ENCODE measurements at regions not wholly inside any gene's neighbourhood (a gene's known extent, or its start where the extent isn't known, plus 50 kb on each side); places are given as distances from the start of the nearest gene placed in this dataset.
"Not testable (repeated sequence)": the region's sequence is repeated elsewhere in the genome, so short reads cannot be mapped to it uniquely, and the experiment has no call there.

DNA sequence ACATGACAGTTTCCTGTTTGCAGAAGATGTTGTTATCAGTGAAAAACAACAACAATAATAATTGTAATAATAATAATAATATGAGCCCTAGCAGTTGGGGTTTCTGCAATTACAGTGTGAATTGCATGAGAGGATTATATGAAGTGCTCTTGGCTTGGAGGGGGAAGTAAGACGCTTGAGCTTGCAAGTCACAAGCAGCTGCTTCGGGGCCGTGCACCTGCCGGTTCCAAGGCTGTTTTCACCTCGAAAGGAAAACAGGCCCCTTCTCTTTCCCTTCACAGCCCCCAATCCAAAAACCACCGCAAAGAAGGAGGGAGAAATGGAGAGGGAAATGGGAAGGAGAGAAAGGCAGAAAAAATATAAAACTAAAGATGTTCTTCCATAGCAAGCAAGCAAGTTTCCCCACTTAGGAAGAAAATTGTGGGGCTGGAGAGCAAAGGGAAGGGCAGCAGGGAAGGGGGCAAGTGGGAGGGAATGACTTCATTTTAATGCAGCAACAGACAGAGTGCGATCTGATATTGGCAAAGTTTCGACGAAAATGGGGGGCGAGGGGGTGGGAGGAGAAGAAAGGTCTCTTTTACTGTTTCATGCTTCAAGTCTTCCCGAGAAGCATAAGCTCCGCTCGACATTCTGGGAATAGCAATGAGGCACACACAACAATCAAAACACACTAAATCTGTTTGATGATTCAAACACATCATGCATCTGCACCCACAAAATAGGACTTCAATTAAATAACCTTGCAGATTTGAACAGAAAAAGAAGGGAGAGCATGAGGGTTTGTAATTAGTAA, 284.2 kb upstream of the ATP11B start:
- no peak for DNase-seq (ENCODE audit: low spot score)

DNA sequence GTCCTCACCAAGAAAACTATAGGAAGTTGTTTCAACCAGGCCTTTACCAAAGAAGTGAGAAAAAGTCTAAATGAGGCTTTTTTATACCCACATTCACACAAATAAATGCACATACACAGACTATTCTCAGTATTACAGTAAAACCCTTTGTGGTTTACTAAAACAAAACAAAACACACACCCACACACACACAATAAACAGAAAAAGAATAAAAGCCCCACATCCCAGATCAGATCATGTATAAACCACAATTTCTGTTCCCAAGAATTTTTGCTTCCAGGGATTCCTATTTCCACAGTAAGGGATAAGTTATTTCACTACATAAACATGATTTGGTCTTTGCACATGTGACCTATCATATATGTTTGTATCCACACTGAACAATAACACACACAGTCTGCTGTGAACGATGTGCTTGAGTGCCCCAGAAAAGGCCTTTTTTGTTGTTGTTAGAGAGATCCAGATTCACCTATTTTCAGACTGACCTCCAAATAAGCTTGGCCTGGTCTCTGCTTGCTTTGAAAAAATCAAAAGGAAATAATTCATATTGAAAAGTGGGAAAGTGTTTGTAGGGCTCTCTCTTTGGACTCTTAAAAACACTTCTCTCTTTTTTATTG, 283.4 kb upstream of the ATP11B start:
- DNase-seq (ENCODE audit: low spot score): no peak

DNA sequence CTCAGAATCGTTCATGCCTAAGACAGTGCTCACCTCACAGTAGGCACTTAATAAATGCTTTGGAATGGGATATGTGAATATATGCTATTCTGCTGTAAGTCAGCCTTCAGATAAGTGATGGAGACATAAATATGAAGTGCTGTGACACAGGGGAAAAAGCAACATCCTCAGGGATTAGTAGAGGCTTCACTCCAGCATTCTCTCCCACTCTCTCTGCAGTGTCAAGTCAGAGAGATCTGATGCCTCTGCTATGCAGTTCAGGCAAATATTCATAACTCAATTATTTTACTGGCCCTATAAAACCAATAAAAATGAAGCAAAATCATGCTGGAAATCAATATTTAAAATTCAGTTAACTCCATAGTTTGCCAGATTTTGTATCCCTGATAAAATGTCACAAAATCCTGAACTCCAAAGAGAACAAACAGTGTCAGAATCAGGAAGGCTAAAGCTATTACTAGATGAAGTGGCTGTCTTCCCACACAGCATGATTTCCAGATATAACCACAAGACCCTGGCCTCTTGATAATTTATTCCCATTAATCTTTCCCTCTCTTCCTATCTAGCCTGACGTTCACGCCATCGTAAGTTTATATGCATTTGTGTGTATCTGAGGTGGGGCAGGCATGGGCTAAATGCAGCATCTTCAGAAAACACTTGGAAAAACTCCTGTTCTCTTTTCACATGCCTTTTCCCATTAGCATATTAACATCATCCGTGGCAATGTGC, 278.9 kb upstream of the ATP11B start:
- no peak for DNase-seq (ENCODE audit: low spot score)

DNA sequence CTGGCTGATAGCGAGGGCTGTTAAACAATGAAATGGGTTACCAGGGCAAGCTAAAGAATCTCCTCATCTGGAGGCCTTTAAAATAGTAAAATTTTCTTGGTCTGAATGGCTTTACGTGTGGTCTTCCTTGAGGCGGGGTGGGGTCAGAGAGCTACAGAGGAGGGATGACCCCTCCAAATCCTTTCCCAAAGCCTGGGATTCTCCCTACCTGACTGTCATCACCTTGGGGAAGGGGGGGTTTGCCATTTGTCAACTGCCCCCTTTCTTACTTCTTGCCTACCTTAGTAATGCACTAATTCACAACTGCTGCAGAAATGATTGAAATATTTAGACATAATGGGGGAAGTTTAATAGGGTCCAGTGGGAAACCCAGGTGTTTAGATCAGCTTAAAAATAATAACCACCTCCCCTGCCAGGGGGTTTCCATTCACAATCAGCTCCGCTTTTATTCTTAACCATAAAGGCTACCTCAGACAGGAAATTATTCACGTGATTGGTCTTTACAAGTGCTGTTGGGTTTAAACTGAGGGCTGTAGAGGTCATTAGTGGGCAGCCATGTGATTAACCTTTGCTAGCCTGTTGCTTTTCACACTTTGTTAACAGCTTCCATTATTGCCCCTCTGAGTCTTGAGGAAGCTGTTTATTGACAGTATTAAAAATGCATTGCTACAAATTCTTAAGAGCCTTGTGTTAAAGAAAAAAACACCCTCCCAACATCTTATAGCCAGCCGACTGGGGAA, 276.5 kb upstream of the ATP11B start:
- no peak for DNase-seq (ENCODE audit: low spot score)

DNA sequence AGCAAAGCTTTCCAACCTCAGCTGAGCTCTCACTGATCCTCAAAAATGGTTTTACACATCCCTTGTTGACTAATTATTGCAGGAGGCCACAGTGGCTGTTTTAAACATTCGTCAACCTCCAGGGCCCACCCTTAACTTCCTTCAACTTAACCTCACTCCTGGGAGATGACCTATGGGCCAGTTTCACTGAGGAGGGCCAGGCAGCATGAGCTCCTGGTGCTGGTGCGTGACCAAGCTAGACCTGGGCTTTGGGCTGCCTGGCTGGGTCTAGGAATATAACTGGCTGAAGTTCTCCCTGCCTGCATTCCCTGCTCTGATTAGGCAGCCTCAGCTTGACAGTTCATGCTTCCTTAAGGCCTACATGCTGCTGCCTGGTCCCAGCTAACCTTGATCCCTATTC, 273.7 kb upstream of the ATP11B start:
- no peak for DNase-seq (ENCODE audit: low spot score)

DNA sequence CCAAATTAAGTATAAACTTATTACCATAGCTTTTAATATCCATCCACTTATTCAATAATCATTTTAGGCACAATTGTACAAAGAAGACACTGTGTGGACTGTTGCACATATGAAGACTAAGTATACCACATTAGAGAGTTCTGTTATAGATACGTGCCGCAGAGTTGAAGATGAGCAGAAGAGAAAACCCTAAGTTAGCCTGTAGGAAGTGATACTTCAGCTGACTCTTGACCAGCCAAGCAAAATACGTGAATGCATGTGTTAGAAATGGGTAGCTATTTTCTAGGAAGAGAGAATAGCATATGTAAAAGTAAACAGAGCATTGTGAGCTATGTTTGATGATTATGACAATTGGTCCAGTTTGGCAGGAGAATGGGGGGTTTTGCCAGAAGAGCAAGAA, 272.0 kb upstream of the ATP11B start:
- no peak for DNase-seq (ENCODE audit: low spot score)

DNA sequence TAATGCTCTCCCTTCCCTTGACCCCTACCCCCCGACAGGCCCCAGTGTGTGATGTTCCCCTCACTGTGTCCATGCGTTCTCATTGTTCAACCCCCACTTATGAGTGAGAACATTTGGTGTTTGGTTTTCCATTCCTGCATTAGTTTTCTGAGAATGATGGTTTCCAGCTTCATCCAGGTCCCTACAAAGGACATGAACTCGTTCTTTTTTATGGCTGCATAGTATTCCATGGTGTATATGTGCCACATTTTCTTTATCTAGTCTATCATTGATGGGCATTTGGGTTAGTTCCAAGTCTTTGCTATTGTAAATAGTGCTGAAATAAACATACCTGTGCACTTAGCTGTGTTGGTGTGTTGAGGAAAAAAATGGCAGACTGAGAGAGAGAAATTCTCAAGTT, 269.9 kb upstream of the ATP11B start:
- DNase-seq (ENCODE audit: low spot score): not testable (repeated sequence)

DNA sequence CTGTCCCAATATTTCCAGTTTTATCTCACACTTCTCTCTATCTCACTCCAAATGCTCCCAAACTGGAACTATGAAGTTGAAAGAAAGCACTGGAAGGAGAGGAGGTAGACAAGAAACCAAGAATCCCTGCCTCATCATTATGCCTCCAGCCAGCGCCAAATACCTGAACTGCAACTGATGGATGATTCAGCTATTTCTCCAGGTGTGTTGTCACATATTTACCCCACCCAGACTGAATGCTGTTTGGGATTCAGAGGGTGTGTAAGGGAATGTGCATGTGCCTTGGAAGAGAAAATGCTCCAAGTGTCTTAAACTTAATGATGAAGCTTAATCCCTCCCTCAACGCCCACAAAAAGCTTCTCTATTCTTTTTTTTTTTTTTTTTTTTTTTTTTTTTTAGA, 269.5 kb upstream of the ATP11B start:
- no peak for DNase-seq (ENCODE audit: low spot score)

DNA sequence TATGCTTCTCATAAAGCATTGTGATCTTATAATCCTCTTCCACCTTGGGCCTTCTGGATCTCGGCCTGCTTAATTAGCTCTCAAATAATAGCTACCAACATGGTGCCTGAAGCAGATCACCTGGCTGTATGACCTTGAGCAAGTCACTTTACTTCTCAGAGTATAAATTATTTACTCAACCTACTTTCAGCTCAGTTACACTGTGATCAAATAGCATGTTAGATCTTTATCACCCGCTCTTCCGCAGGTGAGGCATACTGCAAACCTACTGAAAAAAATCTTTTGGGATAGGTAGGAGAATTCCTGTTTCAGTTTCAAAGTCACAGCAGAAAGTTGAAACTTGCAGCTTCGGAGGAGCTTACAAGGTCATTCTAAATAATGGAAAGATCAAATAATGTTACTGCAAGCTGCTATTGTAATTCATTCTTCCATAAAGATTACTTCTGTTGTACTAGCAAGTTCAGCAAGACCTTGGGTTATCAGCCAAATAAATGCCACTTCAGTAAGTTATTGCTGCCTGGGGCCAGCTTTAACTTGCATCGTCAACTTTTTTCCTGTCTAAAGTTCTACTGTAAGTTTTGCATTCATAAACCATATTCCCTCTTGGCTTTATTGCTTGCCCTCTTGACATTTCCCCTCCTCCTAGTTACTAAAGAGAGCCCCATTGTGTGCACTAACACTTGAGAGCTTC, 268.4 kb upstream of the ATP11B start:
- no peak for DNase-seq (ENCODE audit: low spot score)

DNA sequence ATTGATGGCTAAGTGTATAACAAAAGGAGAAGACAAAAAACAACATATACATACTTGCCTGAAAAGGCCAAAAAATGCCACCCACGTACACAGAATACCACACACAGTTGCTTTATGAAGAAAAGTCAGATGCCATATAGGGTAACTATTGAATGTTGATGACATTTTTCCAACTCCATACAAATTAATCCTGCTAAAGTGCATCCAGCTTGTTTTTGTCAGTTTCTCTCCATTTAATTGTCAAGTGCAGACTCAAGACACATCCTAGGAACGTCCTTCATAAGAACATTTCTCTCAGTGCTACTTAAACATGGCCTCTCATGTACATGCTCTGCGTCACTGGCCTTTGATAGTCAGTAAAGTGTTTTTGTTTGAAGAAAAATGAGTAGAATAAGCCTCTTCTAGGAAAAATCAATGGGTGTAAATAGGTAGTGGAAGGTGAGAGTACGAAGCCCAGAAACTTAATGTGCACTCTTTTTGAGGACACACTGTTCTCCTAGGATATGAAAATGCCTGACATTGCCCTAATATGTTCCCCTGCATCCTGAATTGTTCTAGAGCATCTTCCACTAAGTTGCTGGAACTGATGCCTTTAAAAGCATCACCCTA, 267.4 kb upstream of the ATP11B start:
- DNase-seq (ENCODE audit: low spot score): no peak

DNA sequence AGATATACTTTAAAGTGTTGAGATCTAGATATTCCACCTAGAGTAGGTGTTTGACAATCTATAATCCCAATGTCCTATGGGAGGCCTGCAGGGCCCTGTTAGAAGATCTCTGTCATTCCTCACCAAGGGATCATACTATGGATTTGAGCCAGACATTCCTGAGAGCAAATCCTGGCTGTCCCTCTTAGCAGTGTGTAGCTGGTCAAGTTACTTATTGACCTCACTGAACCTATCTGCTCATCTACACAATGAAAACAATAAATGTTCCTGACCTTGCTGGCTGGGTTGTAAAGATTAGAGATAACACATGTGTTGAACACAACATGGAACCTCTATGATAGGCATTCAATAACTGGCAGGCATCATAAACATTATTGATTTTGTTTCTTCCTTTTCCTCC, 265.6 kb upstream of the ATP11B start:
- no peak for DNase-seq (ENCODE audit: low spot score)

DNA sequence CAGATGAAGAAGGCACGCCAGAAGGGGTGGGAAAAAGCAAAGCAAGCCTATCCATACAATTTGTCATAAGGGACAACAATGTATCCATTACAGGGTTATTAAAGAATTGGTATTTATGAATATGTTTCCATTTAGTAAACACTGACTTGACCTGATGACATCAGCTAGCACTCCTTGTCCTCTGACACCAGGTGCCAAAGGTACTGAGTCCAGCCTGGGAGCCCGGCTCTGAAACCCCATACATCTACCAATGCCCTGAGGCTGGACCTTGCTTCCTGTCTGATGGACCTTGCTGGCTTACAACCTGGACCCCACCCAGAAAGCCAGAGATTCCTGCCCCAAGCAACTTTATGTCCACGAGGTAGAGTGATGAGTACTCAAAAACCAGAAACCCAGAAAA, 263.0 kb upstream of the ATP11B start:
- DNase-seq (ENCODE audit: low spot score): no peak

DNA sequence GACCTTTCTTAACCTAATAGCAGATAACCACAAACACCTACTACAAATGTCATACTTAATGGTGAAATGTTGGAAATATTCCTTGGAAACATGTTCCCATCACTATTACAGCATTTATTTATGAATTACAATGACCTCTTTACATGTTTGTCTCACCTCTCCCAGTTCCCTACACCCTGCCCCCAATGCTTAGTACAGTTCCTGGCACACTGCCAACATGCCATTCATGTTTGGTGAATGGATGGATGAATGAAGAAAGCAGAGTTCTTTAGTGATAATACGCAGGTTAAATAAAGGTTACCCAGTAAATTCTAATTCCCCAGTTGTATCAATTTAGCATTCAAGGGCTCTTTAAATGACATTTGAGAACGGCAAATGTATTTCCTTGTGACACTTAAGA, 259.9 kb upstream of the ATP11B start:
- DNase-seq (ENCODE audit: low spot score): no peak

DNA sequence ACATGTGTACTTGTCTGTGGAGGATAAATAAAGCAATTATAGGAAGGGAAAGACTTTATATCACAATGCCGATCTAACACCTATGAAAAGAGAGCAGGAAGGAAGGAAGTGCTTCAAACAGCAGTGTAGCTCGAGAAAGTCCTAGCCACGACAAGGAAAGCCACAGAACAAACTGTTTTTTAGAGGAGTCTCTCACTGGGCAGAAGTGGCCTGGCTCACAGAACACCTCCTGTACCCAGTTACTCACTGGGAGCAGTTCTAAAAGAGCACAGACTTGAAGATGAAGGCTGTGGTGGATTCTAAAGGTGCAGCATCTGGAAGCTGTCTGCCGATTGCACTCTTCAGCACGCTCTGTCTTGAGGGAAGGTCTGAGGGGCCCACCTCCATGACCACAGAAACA, 248.8 kb upstream of the ATP11B start:
- no peak for DNase-seq (ENCODE audit: low spot score)

DNA sequence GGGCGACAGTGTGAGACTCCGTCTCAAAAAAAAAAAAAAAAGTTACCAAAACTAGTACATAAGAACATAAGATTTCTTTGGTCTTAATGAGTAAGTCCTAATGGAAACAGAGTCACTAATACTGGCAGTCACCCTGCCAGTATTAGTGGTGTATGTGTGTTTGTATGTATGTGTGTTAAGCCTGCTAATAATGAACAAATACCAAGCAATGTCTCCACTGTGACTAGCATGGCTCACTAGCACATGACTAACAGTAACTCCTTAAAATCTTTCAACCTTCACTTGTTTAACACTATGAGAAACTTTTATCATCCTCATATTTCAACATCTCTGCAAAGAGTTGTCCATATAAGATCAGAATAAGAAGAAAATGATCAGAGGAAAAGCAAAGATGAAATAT, 231.0 kb upstream of the ATP11B start:
- DNase-seq (ENCODE audit: low spot score): no peak

DNA sequence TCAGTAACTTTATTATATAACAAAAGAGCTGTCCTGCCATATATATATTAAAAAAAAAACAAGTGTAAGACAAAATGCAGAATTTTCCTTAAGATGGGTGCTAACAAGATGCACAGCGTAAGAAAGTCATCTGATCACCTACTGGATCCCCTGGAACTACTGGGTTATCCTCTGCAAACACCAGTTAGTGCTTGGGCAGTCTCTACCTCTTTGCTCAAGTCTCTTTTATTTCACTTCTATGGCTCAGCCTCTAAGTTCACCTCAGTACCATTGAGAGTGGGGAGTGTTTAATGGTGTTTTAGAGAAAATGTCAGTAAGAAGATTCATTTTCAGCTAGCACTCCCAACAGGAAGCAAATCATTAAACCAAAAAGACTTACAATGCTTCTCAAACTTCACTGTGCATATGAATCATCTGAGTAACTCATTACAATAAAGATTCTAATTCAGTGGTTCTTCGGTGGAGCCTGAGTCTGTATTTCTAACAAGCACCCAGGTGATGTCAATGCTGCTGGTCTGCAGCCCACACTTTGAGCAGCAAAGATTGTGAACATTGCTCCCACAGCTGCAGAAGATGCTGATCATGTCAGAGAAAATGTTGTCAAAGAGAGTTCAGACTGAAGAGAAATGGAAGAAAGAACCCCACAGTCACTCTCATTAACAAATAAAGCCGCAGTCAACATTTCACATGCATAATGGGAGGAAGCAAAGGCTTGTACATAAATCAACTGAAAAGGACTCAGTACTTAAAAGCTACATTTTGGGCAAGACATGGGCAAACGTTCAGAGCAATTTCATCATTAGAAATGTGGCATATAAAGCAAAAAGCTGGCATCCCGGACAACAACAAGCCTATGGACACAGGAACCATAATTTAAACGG, 227.1 kb upstream of the ATP11B start:
- DNase-seq (ENCODE audit: low spot score): no peak

DNA sequence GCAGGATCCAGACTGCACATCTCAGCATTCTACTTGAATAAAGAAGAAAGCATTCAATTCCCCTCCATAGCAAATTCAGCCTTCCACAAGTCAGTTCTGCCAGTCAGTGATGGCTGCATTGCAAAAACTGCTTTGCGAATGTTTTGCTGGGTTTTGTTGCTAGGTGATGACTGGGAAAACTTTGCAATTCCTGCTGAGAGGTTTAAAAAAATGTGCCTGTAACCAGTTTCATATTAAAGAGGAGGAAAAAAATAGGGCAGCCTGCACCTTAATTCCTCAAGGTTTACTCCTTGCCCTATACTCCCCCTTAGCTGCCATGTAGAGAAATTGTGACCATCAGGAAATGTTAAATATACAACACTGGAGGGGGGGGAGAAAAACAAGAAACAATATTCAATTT, 225.6 kb upstream of the ATP11B start:
- DNase-seq (ENCODE audit: low spot score): no peak

DNA sequence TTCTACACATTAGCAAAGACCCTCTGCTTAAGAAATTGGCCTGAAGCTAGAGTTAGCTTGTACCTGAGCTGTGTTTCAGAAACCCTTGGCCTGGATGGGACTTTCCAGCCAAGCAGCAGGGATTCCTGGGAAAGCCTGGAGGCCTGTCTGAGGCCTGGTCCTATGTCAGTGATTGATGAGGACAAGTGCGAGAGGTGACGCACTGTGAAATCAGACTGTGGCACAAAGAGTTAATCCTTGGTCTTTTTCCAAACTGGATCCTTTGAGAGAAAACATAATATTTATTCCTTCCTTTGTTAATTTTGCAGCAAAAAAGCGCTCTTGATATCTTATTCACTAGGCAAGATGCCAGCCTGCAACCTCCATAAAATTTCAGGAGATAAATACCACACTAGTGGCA, 225.0 kb upstream of the ATP11B start:
- no peak for DNase-seq (ENCODE audit: low spot score)

DNA sequence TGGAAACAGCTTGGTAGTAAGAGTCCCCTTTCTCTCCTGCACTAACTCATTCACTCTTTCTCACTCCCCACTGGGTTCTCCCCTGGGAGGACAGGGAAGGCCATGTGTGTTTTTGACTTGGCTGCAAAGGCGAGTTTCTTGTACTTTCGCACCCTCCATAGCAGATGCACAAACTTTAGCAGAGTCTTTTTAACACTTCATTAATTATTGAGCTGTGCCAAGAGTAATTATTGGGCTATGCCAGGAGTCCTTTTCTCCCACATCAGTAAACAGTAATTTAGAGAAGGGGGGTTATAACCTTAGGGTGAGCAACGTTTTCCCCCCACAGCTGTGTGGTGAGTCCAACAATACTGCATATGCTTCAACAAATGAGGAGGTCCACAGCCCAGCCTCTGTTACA, 224.4 kb upstream of the ATP11B start:
- no peak for DNase-seq (ENCODE audit: low spot score)

DNA sequence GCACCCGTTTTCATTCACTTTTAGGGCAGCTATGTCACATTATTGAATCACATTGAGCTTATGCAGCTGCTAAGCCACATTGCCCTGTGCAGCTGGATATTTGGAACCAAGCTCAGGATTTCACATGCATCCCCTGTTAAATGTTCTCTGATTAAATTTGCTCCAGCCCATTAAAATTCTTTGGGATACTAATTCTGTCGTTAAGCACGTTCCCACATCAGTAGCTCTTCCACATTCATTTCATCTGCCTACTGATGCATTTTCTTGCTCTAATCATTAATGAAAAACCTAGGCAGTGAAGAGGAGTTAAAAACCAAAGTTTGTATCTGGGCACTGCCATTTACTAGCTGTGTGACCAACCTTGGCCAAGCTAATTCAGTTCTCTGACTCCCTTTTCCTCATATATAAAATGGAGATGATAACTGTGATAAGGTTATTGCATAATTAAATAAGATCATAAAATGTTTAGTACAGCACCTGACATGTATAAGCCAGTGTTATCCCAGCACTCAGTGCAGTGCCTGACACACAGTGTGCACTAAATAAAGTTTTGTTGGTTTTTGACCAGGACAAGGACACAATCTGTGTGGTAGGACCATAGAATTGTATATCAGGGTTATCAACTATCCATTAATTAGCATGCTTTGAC, 222.2 kb upstream of the ATP11B start:
- DNase-seq (ENCODE audit: low spot score): no peak
